Hepatocyte (in vitro differentiated cells): ENCODE measurements at regions not wholly inside any gene's neighbourhood (a gene's known extent, or its start where the extent isn't known, plus 50 kb on each side); places are given as distances from the start of the nearest gene placed in this dataset.

Experiments used
- DNase-seq: peaks from one replicate; pipeline ENCODE4 v3.0.0-alpha.2; 2016; ENCODE audit warnings: low spot score
- H2AFZ ChIP-seq: fragments of 200-600 bp; sonication (generic); 2 replicates; pipeline ENCODE4 v1.6.0; 2016; ENCODE audit warnings: antibody characterized with exemption, mild to moderate bottlenecking
- H3K27ac ChIP-seq: fragments of 200-600 bp; sonication (generic); 2 replicates; pipeline ENCODE4 v1.5.1; 2016; ENCODE audit warnings: mild to moderate bottlenecking
- H3K27me3 ChIP-seq: fragments of 200-600 bp; sonication (generic); 2 replicates; pipeline ENCODE4 v1.6.1; 2016
- H3K36me3 ChIP-seq: fragments of 200-600 bp; sonication (generic); replicated peaks from 2 replicates; pipeline ENCODE4 v1.5.1; 2016; ENCODE audit warnings: low read depth; ENCODE audit not compliant: insufficient read depth
- H3K4me1 ChIP-seq: fragments of 200-600 bp; sonication (generic); 2 replicates; pipeline ENCODE4 v1.5.1; 2016; ENCODE audit warnings: mild to moderate bottlenecking, moderate library complexity; ENCODE audit not compliant: insufficient read depth
- H3K4me2 ChIP-seq: fragments of 200-600 bp; sonication (generic); 2 replicates; pipeline ENCODE4 v1.6.0; 2016
- H3K4me3 ChIP-seq: fragments of 200-600 bp; sonication (generic); 2 replicates; pipeline ENCODE4 v1.5.1; 2016; ENCODE audit warnings: mild to moderate bottlenecking
- H3K79me2 ChIP-seq: fragments of 200-600 bp; sonication (generic); 2 replicates; pipeline ENCODE4 v1.6.0; 2017; ENCODE audit warnings: mild to moderate bottlenecking
- H3K9me2 ChIP-seq: fragments of 200-600 bp; sonication (generic); replicated peaks from 2 replicates; pipeline ENCODE4 v1.6.0; 2017; ENCODE audit warnings: mild to moderate bottlenecking; ENCODE audit not compliant: insufficient read depth
- H3K9me3 ChIP-seq: fragments of 200-600 bp; sonication (generic); 2 replicates; pipeline ENCODE4 v1.5.1; 2016; ENCODE audit warnings: low read depth, mild to moderate bottlenecking
- H4K20me1 ChIP-seq: fragments of 200-600 bp; sonication (generic); 2 replicates; pipeline ENCODE4 v1.6.0; 2016; ENCODE audit warnings: mild to moderate bottlenecking; ENCODE audit not compliant: insufficient read depth, poor library complexity, severe bottlenecking
- EZH2 ChIP-seq: fragments of 200-600 bp; sonication (generic); IDR thresholded peaks from 2 replicates; pipeline ENCODE4 v1.6.1; 2016; ENCODE audit warnings: antibody characterized with exemption, mild to moderate bottlenecking, borderline replicate concordance
- EZH2phosphoT487 ChIP-seq: fragments of 200-600 bp; sonication (generic); IDR thresholded peaks from one replicate; pipeline ENCODE4 v1.6.1; 2018; ENCODE audit warnings: antibody characterized with exemption, mild to moderate bottlenecking, low read depth, moderate library complexity; ENCODE audit not compliant: unreplicated experiment, severe bottlenecking
- WGBS: methylation state at CpG from one replicate; pipeline ENCODE4 v1.1.6; 2016; ENCODE audit warnings: low lambda C conversion rate; ENCODE audit errors: missing lambda C conversion rate; 5-methylcytosine and 5-hydroxymethylcytosine counted together
- TF ChIP-seq, protein P1 (sequence below): fragments of 200-600 bp; sonication (generic); IDR thresholded peaks from 2 replicates; pipeline ENCODE4 v1.5.1; 2016; ENCODE audit warnings: antibody characterized with exemption, mild to moderate bottlenecking; ENCODE audit not compliant: poor library complexity

DNA sequence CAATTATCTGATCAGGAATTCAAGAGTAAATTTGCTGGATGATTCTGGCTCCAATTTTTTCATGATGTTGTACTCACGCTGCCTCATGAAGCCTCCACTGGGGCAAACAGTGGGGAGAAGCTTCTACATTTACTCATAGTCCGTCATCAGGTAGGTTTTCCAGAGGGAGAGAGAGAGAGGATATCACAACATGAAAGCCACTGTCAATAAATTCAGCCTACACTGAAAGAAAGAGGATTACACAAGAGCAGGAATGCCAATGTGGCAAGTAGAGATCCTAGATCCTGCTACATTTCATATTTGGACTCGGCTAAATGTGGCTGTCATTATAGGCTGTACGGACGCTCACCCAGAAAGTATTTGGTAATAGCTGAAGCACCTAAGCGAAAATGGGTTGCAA is 819.9 kb downstream of the BRINP3 start:
- TF ChIP-seq EZH2 (no peak), EZH2phosphoT487 (no peak)
- TF ChIP-seq, protein P1, sequence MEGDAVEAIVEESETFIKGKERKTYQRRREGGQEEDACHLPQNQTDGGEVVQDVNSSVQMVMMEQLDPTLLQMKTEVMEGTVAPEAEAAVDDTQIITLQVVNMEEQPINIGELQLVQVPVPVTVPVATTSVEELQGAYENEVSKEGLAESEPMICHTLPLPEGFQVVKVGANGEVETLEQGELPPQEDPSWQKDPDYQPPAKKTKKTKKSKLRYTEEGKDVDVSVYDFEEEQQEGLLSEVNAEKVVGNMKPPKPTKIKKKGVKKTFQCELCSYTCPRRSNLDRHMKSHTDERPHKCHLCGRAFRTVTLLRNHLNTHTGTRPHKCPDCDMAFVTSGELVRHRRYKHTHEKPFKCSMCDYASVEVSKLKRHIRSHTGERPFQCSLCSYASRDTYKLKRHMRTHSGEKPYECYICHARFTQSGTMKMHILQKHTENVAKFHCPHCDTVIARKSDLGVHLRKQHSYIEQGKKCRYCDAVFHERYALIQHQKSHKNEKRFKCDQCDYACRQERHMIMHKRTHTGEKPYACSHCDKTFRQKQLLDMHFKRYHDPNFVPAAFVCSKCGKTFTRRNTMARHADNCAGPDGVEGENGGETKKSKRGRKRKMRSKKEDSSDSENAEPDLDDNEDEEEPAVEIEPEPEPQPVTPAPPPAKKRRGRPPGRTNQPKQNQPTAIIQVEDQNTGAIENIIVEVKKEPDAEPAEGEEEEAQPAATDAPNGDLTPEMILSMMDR = no peak
- Histone ChIP-seq H3K27ac (no peak overlapping the region), H3K9me2 (no peaks in the 10 kb centered on the region), H3K27me3 (no peaks in the 10 kb centered on the region), H3K9me3 (no peaks in the 10 kb centered on the region), H3K36me3 (no peaks in the 10 kb centered on the region), H2AFZ (no peak overlapping the region), H3K4me2 (no peak overlapping the region), H4K20me1 (no peaks in the 10 kb centered on the region), H3K4me1 (no peaks in the 10 kb centered on the region), H3K4me3 (no peak overlapping the region), H3K79me2 (no peaks in the 10 kb centered on the region)
- DNase-seq = no peak
- WGBS = 90% methylated on average over 6 of the region's 6 CpGs

DNA sequence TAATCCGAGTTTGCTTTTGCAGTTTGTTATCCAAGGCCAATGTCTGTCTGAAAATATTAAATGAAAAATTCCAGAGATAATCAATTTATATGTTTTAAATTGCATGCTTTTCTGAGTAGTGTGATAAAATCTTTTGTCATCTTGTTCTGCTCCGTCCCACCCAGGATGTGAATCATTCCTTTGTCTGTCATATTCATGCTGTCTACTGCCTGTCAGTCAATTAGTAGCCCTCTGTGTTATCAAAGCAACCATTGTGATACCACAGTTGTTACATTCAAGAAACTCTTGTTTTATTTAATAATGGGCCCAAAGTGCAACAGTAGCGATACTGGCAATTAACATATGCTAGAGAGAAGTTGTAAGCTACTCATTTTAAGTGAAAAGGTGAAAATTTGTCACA is 819.3 kb downstream of the BRINP3 start:
- WGBS = 81% methylated on average over 3 of the region's 3 CpGs
- Histone ChIP-seq H3K9me3 (no peaks in the 10 kb centered on the region), H3K27me3 (no peaks in the 10 kb centered on the region)

DNA sequence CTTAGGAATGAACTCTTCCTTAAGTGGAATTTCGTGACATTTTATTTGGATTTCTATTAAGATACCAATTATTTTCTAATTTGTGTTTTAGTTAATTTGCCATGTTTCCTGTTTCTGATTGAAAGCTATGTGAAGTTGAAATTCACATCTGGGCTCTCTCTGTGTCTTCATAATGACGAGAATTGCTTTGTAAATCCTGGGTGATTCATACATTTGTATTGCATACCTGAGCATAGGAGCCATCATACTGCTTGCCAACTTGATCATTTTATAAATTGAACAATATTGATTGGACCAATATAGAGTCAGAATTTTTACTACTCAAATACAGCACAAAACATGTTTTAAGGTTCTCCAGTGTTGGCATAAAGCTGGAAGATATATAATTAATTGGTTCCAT is 817.9 kb downstream of the BRINP3 start:
- no peaks in the 10 kb centered on the region for H4K20me1 ChIP-seq

More for the DNA sequence above, 819.3 kb downstream of the BRINP3 start:
- Histone ChIP-seq H3K4me3 (no peak overlapping the region), H3K9me2 (no peaks in the 10 kb centered on the region), H3K79me2 (no peaks in the 10 kb centered on the region), H3K4me1 (no peaks in the 10 kb centered on the region), H3K4me2 (no peak overlapping the region), H3K36me3 (no peaks in the 10 kb centered on the region), H2AFZ (no peak overlapping the region), H3K27ac (no peak overlapping the region), H4K20me1 (no peaks in the 10 kb centered on the region)
- no peak for DNase-seq
- no peak for TF ChIP-seq EZH2phosphoT487
- TF ChIP-seq, protein P1 = no peak
- no peak for TF ChIP-seq EZH2

More for the DNA sequence above, 817.9 kb downstream of the BRINP3 start:
- 75% methylated on average over 2 of the region's 2 CpGs for WGBS
- DNase-seq = no peak
- Histone ChIP-seq H3K9me3 (no peaks in the 10 kb centered on the region), H3K27me3 (no peaks in the 10 kb centered on the region), H3K4me3 (no peak overlapping the region), H3K79me2 (no peaks in the 10 kb centered on the region), H2AFZ (no peak overlapping the region), H3K27ac (no peak overlapping the region), H3K4me2 (no peak overlapping the region), H3K4me1 (no peaks in the 10 kb centered on the region), H3K9me2 (no peaks in the 10 kb centered on the region), H3K36me3 (no peaks in the 10 kb centered on the region)
- TF ChIP-seq, protein P1 = no peak
- TF ChIP-seq EZH2 = no peak
- no peak for TF ChIP-seq EZH2phosphoT487
